ENCODE measurements at regions not wholly inside any gene's neighbourhood (a gene's known extent, or its start where the extent isn't known, plus 50 kb on each side); places are given as distances from the start of the nearest gene placed in this dataset.

DNA sequence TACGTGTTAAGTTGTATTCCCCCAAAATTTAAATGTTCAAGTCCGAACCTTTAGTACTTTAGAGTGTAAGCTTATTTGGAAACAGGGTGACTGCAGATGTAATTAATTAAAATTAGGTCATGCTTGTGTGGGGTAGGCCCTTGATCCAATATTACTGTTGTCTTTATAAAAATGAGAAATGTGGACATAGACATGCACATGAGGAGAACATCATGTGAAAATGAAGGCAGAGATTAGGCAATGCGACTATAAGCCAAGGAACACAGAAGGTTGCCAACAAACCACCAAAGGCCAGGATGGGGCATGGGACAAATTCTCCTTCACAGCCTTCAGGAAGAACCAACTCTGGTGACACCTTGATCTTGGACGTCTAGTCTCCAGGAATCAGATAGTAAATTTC, 1698.4 kb upstream of the SLC10A2 start:
- in situ Hi-C loops (cut with HindIII; ENCODE audit: low sequenced_read_pairs), result no loop called here
- DNase-seq (ENCODE audit: low spot score), result no peak

DNA sequence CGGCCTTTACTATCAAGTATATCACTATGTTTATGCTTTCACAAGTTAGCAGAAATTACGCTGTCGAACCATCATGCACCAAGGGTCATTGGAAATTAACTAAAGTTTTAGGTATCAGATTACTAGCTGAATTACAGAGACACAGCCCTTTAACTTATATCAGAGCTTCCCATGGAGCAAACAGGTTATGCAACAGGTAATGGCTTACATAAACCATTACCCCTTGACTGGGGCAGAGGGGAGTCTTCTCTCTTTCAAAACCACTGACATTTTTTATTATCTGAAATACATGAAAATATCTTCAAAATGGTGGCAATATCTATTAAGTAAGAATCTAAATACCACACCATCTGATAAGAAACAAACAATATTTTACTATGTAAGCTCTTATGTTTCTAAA, 1692.9 kb upstream of the SLC10A2 start:
- no peak for DNase-seq (ENCODE audit: low spot score)
- in situ Hi-C loops (cut with HindIII; ENCODE audit: low sequenced_read_pairs), result no loop called here

DNA sequence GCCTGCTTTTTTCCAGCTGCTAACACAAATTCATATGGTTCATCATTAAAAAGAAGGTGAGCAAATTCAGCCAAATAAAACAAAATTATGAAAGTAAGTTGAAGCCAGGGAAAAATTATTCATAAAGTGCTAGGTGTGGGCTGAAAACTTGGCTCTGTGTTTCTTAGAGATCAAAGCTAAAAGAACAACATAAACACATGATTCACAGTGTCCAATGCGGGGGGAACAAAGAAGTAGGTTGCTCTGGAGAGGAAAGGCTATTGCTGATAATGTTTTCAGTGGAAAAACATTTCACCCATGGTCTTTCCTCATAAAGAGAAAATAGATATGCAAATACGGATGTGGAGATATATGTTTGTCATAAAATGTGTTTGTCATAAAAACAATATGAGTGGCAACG, 1691.5 kb upstream of the SLC10A2 start:
- DNase-seq (ENCODE audit: low spot score), result no peak
- in situ Hi-C loops (cut with HindIII; ENCODE audit: low sequenced_read_pairs), result no loop called here

DNA sequence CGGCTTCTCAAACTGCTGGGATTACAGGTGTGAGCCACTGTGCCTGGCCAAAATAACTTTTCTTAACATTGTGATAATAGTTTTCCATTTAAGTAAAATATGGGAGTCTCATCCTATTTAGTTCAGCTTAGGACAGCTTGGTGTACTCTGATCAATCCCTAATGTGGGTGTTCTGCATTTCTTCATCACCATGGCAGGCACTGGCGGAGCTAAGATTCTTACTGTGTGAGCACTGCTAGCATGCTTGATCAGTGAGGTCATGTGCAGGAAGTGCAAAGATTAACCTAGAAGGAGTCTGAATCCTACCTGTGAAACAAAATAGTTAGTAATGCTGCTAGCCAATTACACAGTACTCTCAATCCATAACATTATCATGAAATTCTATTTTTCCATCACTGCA, 1684.2 kb upstream of the SLC10A2 start:
- in situ Hi-C loops (cut with HindIII; ENCODE audit: low sequenced_read_pairs), result no loop called here
- DNase-seq (ENCODE audit: low spot score), result no peak

DNA sequence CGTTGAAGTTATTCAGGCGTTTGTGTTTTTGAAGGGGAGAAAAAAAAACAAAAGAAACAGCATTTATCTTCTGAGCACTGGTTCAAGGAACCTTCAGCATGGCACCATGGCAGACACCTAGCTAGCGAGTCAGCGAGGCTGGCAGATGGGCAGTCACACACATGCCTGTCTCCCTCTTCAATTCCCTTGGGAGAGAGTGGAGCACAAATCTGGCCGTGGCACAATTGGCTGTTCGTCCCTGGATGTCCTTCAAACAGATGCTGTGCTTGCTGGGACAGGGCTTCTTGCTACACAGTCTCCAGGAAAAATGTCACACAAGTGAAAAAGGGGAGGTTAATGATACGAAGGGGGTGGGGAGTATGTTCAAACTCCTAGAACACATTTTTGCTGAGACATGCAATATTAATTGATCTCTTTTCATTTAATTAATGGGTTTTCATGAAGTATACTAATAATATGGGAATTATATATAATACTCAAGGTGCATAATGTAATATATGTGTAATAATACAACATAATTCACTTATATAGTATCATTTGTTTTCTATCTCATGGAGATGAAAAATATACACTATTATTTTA, 1674.5 kb upstream of the SLC10A2 start:
- peak; percentile 55 for DNase-seq (ENCODE audit: low spot score)
- in situ Hi-C loops (cut with HindIII; ENCODE audit: low sequenced_read_pairs), result no loop called here

DNA sequence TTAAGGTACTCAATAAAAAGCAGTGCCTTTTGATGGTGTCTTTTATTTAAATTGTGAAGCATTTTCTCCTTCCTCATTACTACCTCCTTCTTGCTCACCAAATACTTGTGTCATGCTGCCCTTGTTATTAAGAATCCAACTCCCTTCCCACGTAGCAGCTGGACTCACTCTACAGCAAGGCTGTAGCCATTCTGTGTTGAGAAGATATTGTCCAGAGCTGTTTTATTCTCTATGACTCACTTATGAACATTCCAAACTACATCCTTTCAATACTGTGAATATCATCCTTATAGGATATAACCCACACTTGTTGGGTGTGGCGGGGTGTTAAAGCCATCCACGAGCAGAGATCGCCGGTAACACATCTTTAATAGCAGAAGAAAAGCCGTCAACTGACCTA, 1671.5 kb upstream of the SLC10A2 start:
- in situ Hi-C loops (cut with HindIII; ENCODE audit: low sequenced_read_pairs), result no loop called here
- no peak for DNase-seq (ENCODE audit: low spot score)

DNA sequence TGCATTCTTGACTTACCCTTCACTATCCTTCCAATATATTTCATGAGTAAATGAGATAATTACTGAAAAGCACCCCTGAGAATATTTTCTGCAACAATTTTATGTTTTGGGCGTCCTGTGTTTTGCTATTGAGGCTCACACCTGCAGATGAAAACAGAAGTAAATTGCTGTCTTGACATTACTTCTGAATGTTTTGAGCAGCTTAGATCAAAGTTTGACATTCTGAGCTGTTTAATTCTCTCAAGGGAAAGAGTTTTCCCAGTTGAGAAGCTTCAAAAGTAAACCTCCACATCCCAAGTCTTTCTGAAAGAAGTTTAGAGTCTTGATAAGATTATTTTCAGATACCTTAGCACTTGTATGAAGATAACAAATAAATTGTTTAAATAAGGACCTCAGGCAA, 1667.2 kb upstream of the SLC10A2 start:
- no peak for DNase-seq (ENCODE audit: low spot score)
- in situ Hi-C loops (cut with HindIII; ENCODE audit: low sequenced_read_pairs), result no loop called here

DNA sequence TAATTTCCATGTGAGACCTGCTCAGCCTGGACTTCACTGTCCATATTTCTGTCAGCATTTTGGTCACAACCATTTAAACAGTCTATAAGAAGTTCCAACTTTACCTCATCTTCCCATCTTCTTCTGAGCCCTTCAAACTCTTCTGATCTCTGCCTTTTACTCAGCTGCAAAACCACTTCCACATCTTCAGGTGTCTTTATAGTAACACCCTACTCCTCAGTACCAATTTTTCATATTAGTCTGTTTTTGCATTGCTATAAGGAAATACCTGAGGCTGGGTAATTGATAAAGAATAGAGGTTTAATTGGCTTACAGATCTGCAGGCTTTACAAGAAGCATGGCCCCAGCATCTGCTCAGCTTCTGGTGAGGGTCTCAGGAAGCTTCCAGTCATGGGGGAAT, 1648.9 kb upstream of the SLC10A2 start:
- in situ Hi-C loops (cut with HindIII; ENCODE audit: low sequenced_read_pairs), result no loop called here
- DNase-seq (ENCODE audit: low spot score), result no peak

DNA sequence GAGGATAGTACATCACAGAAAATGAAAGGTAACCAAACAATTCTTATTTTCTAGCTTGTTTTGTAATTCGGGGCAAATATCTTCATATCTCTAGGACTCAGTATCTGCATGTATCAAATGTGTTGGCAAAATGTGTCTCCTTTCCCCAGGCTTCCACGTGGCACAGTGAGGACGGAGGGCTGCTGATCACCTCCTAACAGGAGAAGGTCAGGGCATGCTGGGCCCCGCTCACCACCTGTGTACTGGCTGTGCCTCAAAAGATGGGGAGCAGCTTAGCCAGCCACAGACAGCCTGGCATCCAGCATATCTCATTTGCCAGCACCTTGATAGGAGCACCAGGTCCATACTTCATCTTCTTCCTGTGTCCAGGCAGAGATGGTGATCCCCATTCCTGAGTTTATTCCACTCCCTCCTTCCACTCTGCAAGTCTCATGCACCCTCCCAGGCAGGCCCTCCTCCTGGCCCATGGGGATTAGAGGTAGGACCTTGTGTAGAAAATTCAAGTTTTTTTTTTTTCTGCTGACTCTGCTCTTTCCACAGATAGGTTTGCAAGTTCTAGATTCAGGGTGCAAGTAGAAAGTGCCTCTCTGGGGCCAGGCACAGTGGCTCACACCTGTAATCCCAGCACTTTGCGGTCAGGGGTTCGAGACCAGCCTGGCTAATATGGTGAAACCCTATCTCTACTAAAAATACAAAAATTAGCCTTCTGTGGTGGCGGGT, 1639.0 kb upstream of the SLC10A2 start:
- in situ Hi-C loops (cut with HindIII; ENCODE audit: low sequenced_read_pairs), result no loop called here
- no peak for DNase-seq (ENCODE audit: low spot score)

DNA sequence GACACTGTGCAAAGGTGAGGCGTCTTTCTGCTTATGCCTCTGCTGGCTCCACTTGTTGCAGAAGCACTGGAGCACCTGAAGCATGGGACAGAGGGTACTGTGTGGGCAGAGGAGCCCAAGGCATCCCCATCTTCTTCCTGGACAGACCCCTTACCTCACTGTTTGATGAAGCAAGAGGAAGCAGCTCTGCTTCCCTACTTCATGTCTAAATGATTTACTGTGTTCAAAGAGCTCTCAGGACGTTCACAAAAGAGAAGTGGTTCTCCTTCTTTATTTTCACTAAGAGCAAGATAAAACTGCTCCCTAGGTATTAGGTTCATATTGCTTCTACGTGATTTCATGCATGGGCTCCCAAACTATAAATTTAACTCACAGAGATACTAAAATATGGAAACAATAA, 1635.4 kb upstream of the SLC10A2 start:
- in situ Hi-C loops (cut with HindIII; ENCODE audit: low sequenced_read_pairs), result no loop called here
- no peak for DNase-seq (ENCODE audit: low spot score)

DNA sequence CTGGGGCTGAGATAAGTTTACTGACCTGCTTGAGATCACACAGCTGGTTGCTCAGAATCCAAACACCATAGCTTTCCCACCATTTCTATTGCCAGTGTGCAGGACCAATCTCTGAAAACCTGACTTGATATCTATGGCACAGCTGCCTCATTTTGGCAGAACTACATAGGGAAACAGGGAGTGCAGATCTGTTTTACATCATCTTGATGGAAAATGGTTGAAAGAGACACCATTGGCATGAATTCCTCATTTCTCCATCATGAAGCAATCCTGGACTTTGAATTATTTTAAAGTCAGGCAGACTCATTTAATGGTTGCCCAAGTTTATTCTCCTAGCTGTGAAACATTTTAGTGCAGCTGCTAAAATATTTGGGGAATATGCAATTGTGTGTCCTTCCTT, 1628.2 kb upstream of the SLC10A2 start:
- in situ Hi-C loops (cut with HindIII; ENCODE audit: low sequenced_read_pairs), result no loop called here
- DNase-seq (ENCODE audit: low spot score), result no peak

DNA sequence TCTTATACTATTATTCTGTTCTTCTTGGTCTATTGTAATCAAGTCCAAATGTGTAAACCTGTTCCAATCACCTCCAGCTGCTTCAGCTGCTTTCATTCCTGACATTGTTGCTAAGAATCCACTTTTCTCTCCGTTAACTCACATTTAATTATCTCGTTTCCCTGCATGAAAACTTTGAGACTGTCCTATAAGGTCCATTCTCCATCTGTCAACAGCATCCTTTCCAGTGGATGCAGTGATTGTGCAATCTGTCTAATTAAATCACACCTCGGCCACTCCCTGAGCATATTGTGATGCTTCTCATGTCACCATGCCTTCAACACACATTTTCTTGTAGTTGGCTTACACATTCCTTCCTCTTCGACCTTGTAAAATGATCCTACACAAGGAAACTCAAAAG, 1626.9 kb upstream of the SLC10A2 start:
- no peak for DNase-seq (ENCODE audit: low spot score)
- in situ Hi-C loops (cut with HindIII; ENCODE audit: low sequenced_read_pairs), result no loop called here

DNA sequence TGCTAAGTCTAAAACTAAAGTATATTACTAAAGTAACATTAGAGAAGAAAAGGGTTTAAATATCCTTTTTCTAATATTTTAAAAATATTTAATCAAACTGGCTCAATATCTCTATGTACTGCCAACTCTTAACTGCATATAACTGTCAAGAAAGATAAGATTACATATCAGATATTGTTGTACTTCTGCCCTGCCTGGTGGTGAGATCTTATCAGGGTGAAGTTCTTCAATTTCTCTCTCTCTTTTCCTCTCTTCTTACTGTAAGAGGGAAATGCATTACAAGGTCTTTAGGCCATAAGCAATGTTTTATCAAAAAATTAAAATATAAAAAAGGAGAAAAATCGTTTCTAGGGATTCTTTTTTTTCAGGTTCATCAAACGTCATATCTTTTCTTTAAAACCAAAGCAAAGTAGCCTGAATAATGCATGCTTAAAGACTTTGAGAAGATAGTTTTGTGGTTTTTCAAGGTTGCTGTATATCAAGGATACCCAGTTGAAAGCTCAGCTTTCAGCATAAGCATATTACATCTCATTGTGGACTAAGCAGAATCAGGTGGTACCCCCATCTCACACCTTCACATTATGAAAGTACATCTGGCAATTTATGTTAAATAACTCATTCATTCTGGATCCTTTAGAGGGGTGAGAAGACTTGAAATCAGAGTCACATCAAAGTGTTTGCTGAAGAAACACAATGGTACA, 1625.7 kb upstream of the SLC10A2 start:
- in situ Hi-C loops (cut with HindIII; ENCODE audit: low sequenced_read_pairs), result no loop called here
- DNase-seq (ENCODE audit: low spot score), result no peak

DNA sequence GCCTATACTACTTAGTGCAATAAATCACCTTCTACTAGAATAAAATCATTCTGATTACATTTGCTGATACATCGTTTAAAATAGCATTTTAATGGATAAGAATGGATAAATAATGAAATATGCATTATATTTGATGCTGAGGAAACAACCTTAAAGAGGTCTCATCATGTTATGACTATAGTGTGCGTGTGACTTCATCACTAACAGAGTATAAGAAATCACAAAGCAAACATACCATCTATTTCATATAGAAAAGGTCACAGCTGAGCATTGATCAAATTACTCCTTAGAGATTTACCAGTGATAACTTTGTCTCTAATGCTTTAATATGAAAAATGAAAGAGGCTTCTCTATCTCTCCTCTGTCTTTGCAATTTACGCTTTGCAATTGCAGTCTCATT, 1620.3 kb upstream of the SLC10A2 start:
- in situ Hi-C loops (cut with HindIII; ENCODE audit: low sequenced_read_pairs), result no loop called here

DNA sequence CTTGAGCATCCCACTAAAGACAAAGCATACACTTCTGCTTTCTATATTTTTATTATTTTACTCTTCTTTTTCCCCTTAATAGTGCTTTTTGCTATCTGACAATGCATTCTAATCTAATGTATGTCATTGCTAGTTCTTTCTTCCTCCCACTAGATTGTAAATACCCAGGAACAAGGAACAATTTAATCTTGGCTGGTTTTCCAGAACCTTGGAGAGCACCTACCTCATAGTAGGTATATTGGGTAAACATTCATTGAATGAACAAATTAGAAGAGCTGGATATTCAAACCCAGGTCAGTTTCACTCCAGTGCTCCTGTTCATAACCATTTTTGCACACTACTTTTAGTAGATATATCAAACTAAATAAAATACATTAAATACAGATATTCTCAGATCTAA, 1617.6 kb upstream of the SLC10A2 start:
- in situ Hi-C loops (cut with HindIII; ENCODE audit: low sequenced_read_pairs), result no loop called here
- DNase-seq (ENCODE audit: low spot score), result peak; percentile 9

More for the DNA sequence above, 1620.3 kb upstream of the SLC10A2 start:
- no peak for DNase-seq (ENCODE audit: low spot score)

DNA sequence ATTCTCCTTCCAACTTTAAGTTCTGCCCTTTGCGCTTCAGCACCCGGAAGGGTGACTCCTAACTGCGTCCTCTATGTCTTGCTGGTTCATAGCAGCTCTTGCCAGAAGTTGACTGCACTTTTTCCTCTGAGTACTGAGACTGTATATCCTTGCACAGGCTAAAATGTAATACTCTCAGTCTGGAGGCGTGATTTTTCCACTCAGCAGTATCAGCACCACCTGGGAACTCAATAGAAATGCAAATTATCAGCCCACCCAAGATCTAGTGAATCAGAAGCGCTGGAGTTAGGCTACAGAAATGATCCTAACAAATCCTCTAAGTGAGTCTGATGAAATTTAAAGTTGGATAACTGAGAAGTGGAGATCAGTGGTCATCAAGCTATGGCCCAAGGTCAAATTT, 1611.9 kb upstream of the SLC10A2 start:
- DNase-seq (ENCODE audit: low spot score), result no peak
- in situ Hi-C loops (cut with HindIII; ENCODE audit: low sequenced_read_pairs), result no loop called here

DNA sequence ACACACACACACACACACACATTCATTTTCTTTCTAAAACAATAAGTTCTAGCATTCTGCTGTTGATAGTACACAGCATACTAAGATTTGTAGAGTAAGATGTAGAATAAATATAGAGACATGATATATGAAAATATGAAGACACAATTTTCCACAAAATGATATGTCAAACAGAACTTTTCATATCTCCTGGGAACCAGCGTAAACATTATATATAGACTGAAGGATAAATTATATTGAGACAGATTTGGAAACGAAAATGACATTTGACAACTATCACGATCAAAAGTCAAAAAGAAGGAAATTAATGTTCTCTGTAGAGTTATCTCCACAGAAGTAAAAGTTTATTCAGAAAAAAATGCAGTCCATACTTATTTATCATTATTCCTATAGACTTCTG, 1605.7 kb upstream of the SLC10A2 start:
- in situ Hi-C loops (cut with HindIII; ENCODE audit: low sequenced_read_pairs), result no loop called here
- no peak for DNase-seq (ENCODE audit: low spot score)

DNA sequence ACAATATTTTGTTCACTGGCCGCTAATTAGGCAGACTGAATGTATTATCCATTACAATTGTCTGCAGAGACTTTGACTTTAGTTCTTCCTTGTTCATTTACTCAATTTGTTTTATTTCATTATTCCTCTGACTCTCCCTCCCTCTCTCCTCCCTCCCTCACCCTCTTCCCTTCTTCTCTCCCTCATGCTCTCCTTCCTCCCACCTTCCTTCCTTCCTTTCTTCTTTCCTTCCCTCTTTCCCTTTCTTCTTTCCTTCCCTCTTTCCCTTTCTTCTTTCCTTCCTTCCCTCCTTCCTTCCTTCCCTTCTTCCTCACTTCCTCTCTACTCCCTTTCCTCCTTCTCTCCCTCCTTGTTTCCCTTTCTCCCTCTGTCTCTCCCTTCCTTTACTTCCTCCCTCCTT, 1591.0 kb upstream of the SLC10A2 start:
- in situ Hi-C loops (cut with HindIII; ENCODE audit: low sequenced_read_pairs), result no loop called here

DNA sequence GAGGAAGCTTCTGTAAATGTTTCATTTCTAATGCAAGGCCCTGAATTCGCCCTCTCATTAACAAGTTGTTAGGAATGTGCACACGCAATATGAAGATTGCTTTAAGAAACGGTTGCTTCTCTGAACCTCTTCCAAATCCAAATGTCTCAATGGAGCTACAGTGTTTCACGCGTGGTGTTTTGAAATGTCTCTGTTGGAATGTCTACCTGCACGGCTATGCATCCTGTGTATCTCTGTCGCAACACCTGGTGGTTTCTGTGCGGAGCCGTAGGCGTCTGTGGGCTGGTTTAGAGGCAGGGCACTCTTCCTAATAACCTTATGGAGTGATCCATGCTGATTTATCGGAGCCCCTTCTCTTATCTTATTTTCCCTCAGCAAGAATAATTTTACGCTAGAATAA, 1584.2 kb upstream of the SLC10A2 start:
- no peak for DNase-seq (ENCODE audit: low spot score)
- in situ Hi-C loops (cut with HindIII; ENCODE audit: low sequenced_read_pairs), result no loop called here

More for the DNA sequence above, 1591.0 kb upstream of the SLC10A2 start:
- no peak for DNase-seq (ENCODE audit: low spot score)

DNA sequence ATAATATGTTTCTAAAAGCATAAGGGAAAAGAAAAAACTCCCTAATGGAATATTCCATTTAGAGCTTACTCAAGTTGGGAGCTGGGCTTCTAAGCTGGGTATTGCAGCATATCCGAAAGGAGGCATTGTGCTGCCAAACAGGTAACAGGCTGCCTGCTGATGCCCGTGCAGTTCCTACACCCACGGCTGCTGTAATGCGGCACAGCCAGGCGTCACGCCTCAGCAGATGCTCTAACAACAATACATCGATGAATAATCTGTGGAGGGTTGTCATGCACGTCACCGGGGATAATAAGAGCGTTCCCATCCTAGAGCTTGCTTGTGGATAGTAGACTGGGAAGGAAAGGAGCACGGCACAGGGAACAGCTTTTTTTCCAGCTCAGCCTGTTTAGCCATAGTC, 1582.1 kb upstream of the SLC10A2 start:
- in situ Hi-C loops (cut with HindIII; ENCODE audit: low sequenced_read_pairs), result no loop called here
- peak; percentile 21 for DNase-seq (ENCODE audit: low spot score)

DNA sequence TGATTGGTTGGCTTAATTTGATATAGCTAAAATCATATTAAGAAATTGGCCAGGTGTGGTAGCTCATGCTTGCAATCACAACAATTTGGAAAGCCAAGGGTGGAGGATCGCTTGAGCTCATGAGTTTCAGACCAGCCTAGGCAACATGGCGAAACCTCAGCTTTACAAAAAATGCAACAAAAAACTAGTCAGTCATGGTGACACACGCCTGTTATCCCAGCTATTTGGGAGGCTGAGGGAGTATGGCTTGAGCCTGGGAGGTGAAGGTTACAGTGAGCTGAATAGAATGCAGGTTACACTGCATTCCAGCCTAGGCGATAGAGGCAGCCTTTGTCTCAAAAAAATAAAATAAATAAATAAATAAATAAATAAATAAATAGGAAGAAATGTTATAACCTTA, 1579.6 kb upstream of the SLC10A2 start:
- in situ Hi-C loops (cut with HindIII; ENCODE audit: low sequenced_read_pairs), result no loop called here
- no peak for DNase-seq (ENCODE audit: low spot score)
